GM06990 (cell line): ENCODE measurements at regions not wholly inside any gene's neighbourhood (a gene's known extent, or its start where the extent isn't known, plus 50 kb on each side); places are given as distances from the start of the nearest gene placed in this dataset.

Experiments used
- DNase-seq: peaks from one replicate; pipeline ENCODE4 v3.0.0-alpha.2; 2011; ENCODE audit not compliant: insufficient read length; ENCODE audit errors: extremely low read depth
- H3K27me3 ChIP-seq: replicated peaks from 2 replicates; pipeline ENCODE4 v1.6.0; 2011; ENCODE audit warnings: low read length; ENCODE audit not compliant: control insufficient read depth, insufficient read depth
- H3K36me3 ChIP-seq: 2 replicates; pipeline ENCODE4 v1.5.1; 2011; ENCODE audit warnings: low read length; ENCODE audit not compliant: control insufficient read depth, insufficient read depth
- H3K4me3 ChIP-seq: replicated peaks from 2 replicates; pipeline ENCODE4 v1.5.1; 2011; ENCODE audit warnings: low read depth, mild to moderate bottlenecking, control low read depth, low read length
- TF ChIP-seq, protein P1 (sequence below): IDR thresholded peaks from 2 replicates; pipeline ENCODE4 v1.5.1; 2011; ENCODE audit warnings: low read length, control low read depth, mild to moderate bottlenecking, inconsistent platforms; ENCODE audit not compliant: insufficient read depth, poor library complexity, severe bottlenecking

DNA sequence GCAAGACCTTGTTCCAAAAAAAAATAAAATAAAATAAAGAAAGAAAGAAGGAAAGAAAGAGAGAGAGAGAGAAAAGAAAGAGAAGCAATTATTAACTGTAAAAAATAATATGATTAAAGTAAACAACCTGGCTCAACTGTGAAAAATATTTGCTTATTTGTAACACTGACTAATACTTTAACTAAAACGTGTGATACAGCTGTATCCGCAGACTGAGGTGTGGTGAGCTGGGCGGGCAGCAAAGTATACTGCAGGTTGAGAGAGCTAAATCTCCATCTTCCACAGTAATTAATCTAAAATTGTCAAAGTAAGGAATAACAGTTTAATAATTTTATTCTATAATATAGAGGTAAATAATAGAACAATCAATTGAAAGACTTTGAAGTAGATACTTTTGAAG, 145.5 kb upstream of the FAM241A start:
- no peaks in the 10 kb centered on the region for H3K27me3 ChIP-seq
- no peaks in the 10 kb centered on the region for H3K36me3 ChIP-seq
- DNase-seq: no peak
- TF ChIP-seq, protein P1, sequence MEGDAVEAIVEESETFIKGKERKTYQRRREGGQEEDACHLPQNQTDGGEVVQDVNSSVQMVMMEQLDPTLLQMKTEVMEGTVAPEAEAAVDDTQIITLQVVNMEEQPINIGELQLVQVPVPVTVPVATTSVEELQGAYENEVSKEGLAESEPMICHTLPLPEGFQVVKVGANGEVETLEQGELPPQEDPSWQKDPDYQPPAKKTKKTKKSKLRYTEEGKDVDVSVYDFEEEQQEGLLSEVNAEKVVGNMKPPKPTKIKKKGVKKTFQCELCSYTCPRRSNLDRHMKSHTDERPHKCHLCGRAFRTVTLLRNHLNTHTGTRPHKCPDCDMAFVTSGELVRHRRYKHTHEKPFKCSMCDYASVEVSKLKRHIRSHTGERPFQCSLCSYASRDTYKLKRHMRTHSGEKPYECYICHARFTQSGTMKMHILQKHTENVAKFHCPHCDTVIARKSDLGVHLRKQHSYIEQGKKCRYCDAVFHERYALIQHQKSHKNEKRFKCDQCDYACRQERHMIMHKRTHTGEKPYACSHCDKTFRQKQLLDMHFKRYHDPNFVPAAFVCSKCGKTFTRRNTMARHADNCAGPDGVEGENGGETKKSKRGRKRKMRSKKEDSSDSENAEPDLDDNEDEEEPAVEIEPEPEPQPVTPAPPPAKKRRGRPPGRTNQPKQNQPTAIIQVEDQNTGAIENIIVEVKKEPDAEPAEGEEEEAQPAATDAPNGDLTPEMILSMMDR: no peak
- no peak overlapping the region for H3K4me3 ChIP-seq

DNA sequence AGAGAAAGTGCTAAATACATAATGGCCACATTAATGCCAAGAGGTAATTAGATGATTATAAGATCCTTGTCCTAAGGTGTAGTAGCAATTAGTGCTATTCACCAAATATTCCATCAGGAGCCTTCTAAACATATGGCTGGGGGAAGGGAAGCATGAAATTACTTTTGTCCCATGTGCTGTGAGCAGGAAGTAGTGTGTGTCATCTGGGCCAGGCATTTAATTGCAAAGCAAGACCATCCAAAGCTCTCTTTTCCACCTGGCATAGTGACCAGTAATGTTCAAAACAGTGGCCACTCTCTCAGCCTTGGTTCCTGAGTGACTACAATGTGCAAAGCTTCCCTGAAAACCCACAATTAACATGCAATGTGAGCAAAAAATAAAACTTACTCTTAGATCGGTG, 144.2 kb upstream of the FAM241A start:
- TF ChIP-seq, protein P1: no peak
- no peaks in the 10 kb centered on the region for H3K36me3 ChIP-seq
- H3K4me3 ChIP-seq: no peak overlapping the region
- DNase-seq: no peak
- no peaks in the 10 kb centered on the region for H3K27me3 ChIP-seq

DNA sequence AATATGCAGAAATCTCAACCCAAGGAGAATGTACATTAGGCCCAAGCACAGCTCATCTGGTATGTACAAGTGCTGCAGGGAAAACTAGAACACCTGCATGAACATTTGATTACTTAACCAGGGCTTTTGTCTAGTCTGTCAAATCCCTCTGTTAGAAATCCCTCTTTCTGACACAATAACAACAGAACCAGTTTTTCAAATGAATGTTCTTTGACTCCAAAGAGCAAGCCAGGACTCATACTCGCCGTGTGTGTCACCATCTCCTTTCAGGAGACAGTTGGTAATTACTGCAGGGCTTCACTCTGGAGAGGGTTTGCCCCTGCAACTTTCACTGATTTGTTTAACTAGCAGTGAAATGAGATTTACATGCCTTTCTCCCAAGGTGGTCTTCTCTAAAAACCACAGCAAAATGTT, 143.0 kb upstream of the FAM241A start:
- H3K4me3 ChIP-seq: no peak overlapping the region
- H3K36me3 ChIP-seq: no peaks in the 10 kb centered on the region
- no peak for DNase-seq
- TF ChIP-seq, protein P1: no peak
- no peaks in the 10 kb centered on the region for H3K27me3 ChIP-seq

DNA sequence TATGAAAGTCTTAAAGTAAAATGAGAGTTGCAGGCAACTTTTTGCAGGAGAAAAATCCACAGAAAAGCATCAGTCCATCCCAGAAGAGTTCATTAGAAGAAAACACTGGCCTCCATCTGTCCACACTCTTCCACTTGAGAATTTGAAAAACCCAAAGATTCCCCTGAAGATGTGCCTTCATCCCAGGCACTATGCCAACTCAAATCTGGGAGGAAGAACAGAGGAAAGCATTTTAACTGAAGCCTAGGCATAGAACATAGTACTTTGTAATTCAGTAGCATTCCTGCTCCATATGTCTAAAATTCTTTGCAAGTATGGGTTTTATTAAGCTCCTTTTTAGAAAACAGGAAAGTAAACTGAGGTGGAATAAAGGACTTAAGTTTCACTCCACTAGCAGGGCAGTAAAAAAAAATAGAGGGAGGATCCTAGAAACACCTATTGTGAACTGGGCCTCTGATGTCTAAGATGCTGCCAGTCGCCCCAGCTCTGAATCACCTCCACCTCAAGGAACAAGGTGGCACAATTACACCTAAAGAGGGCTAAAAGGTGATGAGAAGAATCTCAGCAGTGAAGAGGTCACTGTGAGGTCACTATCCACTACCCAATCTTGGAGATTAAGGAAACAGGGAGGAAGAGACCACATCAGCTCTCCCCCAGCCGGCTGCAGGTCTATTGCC, 141.9 kb upstream of the FAM241A start:
- Histone ChIP-seq H3K4me3 (no peak overlapping the region), H3K27me3 (no peaks in the 10 kb centered on the region), H3K36me3 (no peaks in the 10 kb centered on the region)
- TF ChIP-seq, protein P1: no peak
- DNase-seq: no peak

DNA sequence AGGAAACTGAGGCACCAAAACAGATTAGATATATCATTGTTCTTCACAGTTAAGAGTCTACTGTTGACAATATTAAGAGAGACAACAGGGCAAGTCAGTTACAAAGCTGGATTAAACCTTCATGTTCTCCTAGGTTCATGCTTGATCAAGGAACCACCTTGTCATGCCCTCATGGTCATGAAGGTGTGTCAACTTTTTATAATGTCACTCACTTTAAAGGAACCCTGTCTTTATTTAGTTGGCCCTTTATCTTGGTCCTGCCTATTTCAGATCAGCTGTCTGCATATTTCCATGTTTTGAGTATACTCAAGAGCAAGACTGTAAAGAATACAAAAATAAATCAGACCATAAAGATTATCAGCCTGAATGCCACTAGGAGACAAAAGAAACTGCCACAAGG, 140.2 kb upstream of the FAM241A start:
- Histone ChIP-seq H3K4me3 (no peak overlapping the region), H3K27me3 (no peaks in the 10 kb centered on the region), H3K36me3 (no peaks in the 10 kb centered on the region)
- TF ChIP-seq, protein P1: no peak
- DNase-seq: no peak

DNA sequence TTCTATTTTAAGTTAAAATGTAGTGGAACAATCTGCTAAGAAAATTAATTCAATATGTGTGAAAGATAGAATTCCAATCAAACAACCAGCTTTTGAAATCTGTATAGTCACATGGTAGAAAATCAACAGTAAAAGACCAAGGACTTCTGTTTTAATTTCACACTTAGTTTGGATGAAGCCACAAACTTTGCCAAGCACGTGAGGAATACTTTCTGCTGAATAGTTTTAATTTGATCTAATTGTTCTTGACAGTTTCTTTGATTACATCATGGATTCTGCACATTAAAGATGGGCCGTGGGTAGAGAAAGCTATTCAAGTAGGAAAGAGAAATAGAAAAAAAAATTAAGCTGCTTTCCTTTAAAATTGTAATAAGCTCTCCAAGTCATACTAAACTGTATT, 137.9 kb upstream of the FAM241A start:
- Histone ChIP-seq H3K27me3 (no peaks in the 10 kb centered on the region), H3K4me3 (no peak overlapping the region), H3K36me3 (no peaks in the 10 kb centered on the region)
- no peak for DNase-seq
- TF ChIP-seq, protein P1: no peak
